ENCODE measurements at regions not wholly inside any gene's neighbourhood (a gene's known extent, or its start where the extent isn't known, plus 50 kb on each side); places are given as distances from the start of the nearest gene placed in this dataset.

DNA sequence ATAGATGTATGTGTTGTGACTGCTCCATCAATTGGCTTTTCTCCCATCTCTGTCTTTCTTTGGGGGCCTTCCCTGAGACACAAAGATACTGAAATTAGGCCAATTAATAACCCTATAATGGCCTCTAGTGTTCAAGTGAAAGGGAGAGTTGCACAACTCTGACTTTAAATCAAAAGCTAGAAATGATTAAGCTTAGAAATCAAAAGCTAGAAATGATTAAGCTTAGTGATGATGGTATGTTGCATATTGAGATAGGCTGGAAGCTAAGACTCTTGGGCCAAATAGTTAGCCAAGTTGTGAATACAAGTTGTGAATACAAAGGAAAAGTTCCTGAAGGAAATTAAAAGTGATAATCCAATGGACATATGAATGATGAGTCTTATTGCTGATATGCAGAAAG is 452.9 kb upstream of the AGA start:
- no TSS peak for BruUV-seq (replicated peaks)
- no peak for TF ChIP-seq NKX3-1 (CRISPR knock-in tag; IDR thresholded peaks at IDR 0.05)
- POLR2A ChIA-PET = no interaction called here
- no peak overlapping the region for H3K4me2 ChIP-seq (ENCODE audit: low read depth, low read length)
- in situ Hi-C loops (cut with HindIII; ENCODE audit: extremely low pct_ligation_motif_present, low pct_unique_long_range_greater_than_20kb) = no loop called here
- H3K36me3 ChIP-seq (replicated peaks in 1 of 2; ENCODE audit: control insufficient read depth in 1 of 2, insufficient read depth in 2 of 2, low read length in 2 of 2) = no peaks in the 10 kb centered on the region
- no peak overlapping the region for H3K4me3 ChIP-seq (replicated peaks in 1 of 3; ENCODE audit: insufficient read depth in 1 of 3, low read depth in 2 of 3, low read length in 3 of 3)
- H3K27me3 ChIP-seq (ENCODE audit: control insufficient read depth in 1 of 2, insufficient read depth in 2 of 2, low read length in 2 of 2) = no peaks in the 10 kb centered on the region
- H2AFZ ChIP-seq (ENCODE audit: low read length) = no peak overlapping the region
- CTCF ChIA-PET (ENCODE audit: low intra/inter-chr PET ratio, low total read pairs) = no interaction called here
- H3K27ac ChIP-seq (ENCODE audit: extremely low read length, insufficient read depth, low read length) = no peak overlapping the region
- peaks cover 21% of the 10 kb centered on the region; the same call in 1 of the 2 replicates for H3K9me3 ChIP-seq (ENCODE audit: low read length)
- intact Hi-C loops (cut with micrococcal nuclease; ENCODE audit: unreplicated experiment) = no loop called here
- no peak overlapping the region for H3K9ac ChIP-seq (ENCODE audit: insufficient read depth, low read depth, low read length)
- H4K20me1 ChIP-seq (ENCODE audit: insufficient read depth, low read length) = no peaks in the 10 kb centered on the region
- H3K79me2 ChIP-seq (ENCODE audit: insufficient read depth, low read length) = no peaks in the 10 kb centered on the region
- no peaks in the 10 kb centered on the region for H3K4me1 ChIP-seq (ENCODE audit: insufficient read depth, low read length)
- ATAC-seq (no peak), FAIRE-seq (no peak), DNase-seq (ENCODE audit: low spot score) (no peak)

DNA sequence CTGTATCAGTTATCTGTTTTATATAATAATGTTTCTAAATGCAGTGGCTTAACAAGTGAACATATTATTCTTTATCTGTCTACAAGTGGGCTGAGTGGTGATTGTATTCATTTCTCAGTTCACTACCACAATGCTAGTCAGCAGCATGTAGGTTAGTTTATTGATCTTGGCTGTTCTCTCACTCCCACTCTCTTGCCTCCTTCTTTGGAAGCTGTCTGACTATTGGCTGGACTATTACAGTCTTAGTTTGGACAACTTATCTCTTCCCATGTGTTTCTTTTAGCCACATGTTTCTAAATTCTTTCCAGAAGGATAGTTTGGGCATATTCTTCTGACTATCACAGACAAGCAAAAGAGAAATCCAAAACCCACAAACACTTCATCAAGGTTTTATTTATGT is 459.5 kb upstream of the AGA start:
- in situ Hi-C loops (cut with HindIII; ENCODE audit: extremely low pct_ligation_motif_present, low pct_unique_long_range_greater_than_20kb) = no loop called here
- no peaks in the 10 kb centered on the region for H3K4me1 ChIP-seq (ENCODE audit: insufficient read depth, low read length)
- peaks cover 5% of the 10 kb centered on the region; the same call in 1 of the 2 replicates for H3K9me3 ChIP-seq (ENCODE audit: low read length)
- H3K27me3 ChIP-seq (ENCODE audit: control insufficient read depth in 1 of 2, insufficient read depth in 2 of 2, low read length in 2 of 2) = no peaks in the 10 kb centered on the region
- H3K4me3 ChIP-seq (replicated peaks in 1 of 3; ENCODE audit: insufficient read depth in 1 of 3, low read depth in 2 of 3, low read length in 3 of 3) = no peak overlapping the region
- ATAC-seq (no peak), DNase-seq (ENCODE audit: low spot score) (no peak), FAIRE-seq (no peak)
- CTCF ChIA-PET (ENCODE audit: low intra/inter-chr PET ratio, low total read pairs) = no interaction called here
- H3K36me3 ChIP-seq (replicated peaks in 1 of 2; ENCODE audit: control insufficient read depth in 1 of 2, insufficient read depth in 2 of 2, low read length in 2 of 2) = no peaks in the 10 kb centered on the region
- H3K27ac ChIP-seq (ENCODE audit: extremely low read length, insufficient read depth, low read length) = no peak overlapping the region
- no peak overlapping the region for H2AFZ ChIP-seq (ENCODE audit: low read length)
- intact Hi-C loops (cut with micrococcal nuclease; ENCODE audit: unreplicated experiment) = no loop called here
- no peak overlapping the region for H3K4me2 ChIP-seq (ENCODE audit: low read depth, low read length)
- no peaks in the 10 kb centered on the region for H3K79me2 ChIP-seq (ENCODE audit: insufficient read depth, low read length)
- no TSS peak for BruUV-seq (replicated peaks)
- POLR2A ChIA-PET = no interaction called here
- no peak overlapping the region for H3K9ac ChIP-seq (ENCODE audit: insufficient read depth, low read depth, low read length)
- H4K20me1 ChIP-seq (ENCODE audit: insufficient read depth, low read length) = no peaks in the 10 kb centered on the region
- no peak for TF ChIP-seq MBNL3 (CRISPR knock-in tag; conservative IDR thresholded peaks at IDR 0.05)
- TF ChIP-seq STAG1 (CRISPR knock-in tag; IDR thresholded peaks at IDR 0.05) = no peak
- TF ChIP-seq TRIM24 (CRISPR knock-in tag; IDR thresholded peaks at IDR 0.05) = no peak
- TF ChIP-seq ZNF33A (CRISPR knock-in tag; IDR thresholded peaks at IDR 0.05; ENCODE audit: borderline replicate concordance) = no peak
- TF ChIP-seq, protein P1, sequence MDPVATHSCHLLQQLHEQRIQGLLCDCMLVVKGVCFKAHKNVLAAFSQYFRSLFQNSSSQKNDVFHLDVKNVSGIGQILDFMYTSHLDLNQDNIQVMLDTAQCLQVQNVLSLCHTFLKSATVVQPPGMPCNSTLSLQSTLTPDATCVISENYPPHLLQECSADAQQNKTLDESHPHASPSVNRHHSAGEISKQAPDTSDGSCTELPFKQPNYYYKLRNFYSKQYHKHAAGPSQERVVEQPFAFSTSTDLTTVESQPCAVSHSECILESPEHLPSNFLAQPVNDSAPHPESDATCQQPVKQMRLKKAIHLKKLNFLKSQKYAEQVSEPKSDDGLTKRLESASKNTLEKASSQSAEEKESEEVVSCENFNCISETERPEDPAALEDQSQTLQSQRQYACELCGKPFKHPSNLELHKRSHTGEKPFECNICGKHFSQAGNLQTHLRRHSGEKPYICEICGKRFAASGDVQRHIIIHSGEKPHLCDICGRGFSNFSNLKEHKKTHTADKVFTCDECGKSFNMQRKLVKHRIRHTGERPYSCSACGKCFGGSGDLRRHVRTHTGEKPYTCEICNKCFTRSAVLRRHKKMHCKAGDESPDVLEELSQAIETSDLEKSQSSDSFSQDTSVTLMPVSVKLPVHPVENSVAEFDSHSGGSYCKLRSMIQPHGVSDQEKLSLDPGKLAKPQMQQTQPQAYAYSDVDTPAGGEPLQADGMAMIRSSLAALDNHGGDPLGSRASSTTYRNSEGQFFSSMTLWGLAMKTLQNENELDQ (CRISPR knock-in tag; IDR thresholded peaks at IDR 0.05; ENCODE audit: borderline replicate concordance) = no peak
- TF ChIP-seq PHB2 (IDR thresholded peaks at IDR 0.05; ENCODE audit: partially characterized antibody) = no peak
- TF ChIP-seq CEBPG (CRISPR knock-in tag; IDR thresholded peaks at IDR 0.05) = no peak
- TF ChIP-seq, protein P2, sequence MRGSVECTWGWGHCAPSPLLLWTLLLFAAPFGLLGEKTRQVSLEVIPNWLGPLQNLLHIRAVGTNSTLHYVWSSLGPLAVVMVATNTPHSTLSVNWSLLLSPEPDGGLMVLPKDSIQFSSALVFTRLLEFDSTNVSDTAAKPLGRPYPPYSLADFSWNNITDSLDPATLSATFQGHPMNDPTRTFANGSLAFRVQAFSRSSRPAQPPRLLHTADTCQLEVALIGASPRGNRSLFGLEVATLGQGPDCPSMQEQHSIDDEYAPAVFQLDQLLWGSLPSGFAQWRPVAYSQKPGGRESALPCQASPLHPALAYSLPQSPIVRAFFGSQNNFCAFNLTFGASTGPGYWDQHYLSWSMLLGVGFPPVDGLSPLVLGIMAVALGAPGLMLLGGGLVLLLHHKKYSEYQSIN (CRISPR knock-in tag; IDR thresholded peaks at IDR 0.05; ENCODE audit: borderline replicate concordance) = no peak
- TF ChIP-seq KAT8 (CRISPR knock-in tag; IDR thresholded peaks at IDR 0.05) = no peak
- no peak for TF ChIP-seq KLF11 (CRISPR knock-in tag; IDR thresholded peaks at IDR 0.05)
- TF ChIP-seq, protein P3, sequence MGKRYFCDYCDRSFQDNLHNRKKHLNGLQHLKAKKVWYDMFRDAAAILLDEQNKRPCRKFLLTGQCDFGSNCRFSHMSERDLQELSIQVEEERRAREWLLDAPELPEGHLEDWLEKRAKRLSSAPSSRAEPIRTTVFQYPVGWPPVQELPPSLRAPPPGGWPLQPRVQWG (CRISPR knock-in tag; IDR thresholded peaks at IDR 0.05; ENCODE audit: borderline replicate concordance, low read depth) = no peak
- TF ChIP-seq ZNF337 (CRISPR knock-in tag; IDR thresholded peaks at IDR 0.05; ENCODE audit: borderline replicate concordance, low read depth) = no peak
- TF ChIP-seq ISX (CRISPR knock-in tag; conservative IDR thresholded peaks at IDR 0.05) = no peak
- TF ChIP-seq JDP2 (CRISPR knock-in tag; IDR thresholded peaks at IDR 0.05; ENCODE audit: borderline replicate concordance) = no peak
- no peak for TF ChIP-seq HOXA7 (CRISPR knock-in tag; IDR thresholded peaks at IDR 0.05)
- no peak for TF ChIP-seq NCOA5 (CRISPR knock-in tag; IDR thresholded peaks at IDR 0.05)

Measured in HepG2 (cell line).